ENCODE measurements at regions not wholly inside any gene's neighbourhood (a gene's known extent, or its start where the extent isn't known, plus 50 kb on each side); places are given as distances from the start of the nearest gene placed in this dataset.

DNA sequence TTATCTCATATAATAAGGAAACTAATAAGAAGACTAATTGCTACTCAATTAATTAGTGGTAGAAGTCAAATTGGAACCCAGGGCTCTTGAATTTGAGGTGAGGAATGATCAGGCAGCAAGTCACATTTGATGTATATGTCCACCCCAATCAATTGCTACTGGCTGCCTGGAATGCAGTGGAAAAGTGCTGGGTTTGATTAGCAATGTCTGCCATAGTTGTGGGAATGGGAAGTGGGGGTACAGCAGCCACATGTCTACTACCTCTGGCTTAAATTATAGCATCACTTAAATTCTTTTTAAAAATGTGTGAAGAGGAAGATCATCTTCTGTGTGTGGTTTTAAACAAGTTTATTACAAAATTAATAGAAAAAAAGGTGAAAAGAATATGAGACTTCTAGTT, 50.8 kb upstream of the NAV2 start:
- no peak for DNase-seq

DNA sequence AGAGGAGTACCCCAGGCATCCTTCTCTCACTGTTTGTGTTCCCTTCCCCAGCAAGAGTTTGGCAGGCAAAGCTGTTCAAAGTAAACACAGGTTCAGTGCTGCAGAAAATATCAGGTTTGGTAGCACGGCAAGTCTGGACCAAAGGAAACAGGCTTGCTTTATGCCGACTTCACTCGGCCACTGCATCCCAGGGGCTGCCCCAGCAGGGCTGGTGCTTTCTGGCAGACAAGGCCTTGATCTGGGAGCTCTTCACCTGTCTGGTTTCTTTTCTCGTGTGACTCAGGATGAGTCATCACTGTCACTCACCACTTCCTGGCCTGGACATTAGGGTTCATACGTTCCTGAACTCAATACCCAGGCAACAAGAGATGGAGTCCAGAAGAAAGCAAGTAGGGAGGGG, 52.6 kb upstream of the NAV2 start:
- no peak for DNase-seq

DNA sequence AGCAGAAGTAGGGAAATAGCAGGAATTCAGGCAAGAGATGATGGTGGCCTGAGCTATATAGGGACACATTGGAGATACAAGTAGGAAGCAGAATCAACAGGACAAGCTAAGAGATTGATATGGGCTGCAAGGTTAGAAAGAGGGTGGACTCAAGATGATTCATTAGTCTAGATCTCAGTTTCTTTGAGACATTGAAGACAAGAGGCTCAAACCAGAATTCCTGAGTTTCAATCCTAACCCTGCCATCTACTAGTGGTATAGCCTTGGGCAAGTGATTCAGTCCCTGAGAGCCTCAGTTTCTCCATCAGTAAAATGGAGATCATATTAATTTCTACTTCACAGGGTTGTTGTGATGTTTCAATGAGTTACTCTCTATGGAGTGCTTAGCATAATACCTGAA, 53.1 kb upstream of the NAV2 start:
- no peak for DNase-seq

DNA sequence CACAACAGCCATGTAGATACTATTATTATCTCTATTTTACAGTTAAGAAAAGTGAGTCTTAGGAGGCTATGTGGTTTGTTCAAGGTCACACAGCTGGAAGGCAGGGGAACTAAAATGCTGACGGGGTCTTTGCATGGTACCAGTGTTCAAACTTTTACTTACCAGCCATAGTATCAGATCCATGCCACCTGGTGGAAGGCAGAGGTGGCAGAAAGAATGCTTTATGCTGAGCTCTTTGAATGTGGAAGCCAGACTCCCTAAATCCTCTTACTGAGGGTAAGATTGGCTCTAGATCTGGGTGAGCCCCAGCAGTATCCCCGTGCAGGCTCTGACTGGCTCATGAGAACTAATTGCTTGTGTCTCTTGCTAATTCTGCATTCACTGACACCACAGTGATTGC, 54.3 kb upstream of the NAV2 start:
- DNase-seq = no peak

DNA sequence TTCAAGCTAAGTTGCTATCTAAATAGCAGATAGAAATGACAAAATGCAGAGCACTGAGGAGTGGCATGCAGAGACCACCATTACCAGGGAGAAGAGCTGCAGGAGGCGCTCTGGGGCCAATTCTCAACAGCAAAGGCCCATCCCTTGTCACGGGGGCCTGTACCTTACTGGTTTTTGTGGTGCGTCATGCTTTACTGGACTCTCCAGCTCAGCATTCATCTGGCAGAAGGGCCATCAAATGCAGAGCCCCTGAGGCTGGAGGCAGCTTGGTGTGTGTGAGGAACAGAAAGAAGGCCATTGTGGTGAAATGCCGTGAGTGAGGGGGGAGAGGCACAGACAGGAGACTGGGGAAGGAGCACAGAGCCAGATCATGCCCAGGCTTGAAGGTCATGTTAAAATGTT, 56.5 kb upstream of the NAV2 start:
- no peak for DNase-seq

DNA sequence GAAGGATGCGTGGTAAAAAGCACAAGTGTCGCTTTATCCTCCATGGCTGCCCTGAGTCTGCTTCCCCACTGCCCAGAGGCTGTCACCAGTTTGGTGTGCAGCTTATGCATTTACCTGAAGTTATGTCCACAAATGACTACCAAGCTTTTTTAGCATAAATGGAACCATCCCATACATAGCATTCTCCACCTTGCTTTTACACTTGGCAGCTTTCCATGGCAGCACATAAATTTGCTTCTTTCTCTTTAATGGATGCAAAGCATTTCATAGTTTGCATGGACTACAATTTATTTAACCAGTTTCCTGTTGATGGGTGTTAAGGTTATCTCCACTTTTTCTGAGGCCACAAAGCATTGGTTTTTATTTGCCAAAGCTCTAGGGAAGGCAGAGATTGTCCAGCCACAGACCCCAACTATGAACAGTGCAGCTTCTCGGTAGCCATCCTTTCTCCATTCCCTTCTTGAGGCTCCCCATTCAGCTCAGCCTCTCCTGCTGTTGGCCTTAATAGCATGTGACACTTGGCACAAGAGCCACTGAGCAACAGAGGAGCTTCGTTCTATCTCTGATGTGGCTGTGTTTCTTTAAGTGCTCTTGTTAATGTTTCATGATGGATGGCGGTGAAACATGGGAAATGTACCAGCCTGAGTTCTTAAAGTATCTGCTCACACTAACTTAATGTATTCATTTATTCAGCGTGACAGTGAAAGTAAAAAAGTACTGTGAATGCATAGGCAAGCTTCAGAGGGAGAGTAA, 59.8 kb upstream of the NAV2 start:
- DNase-seq = no peak

DNA sequence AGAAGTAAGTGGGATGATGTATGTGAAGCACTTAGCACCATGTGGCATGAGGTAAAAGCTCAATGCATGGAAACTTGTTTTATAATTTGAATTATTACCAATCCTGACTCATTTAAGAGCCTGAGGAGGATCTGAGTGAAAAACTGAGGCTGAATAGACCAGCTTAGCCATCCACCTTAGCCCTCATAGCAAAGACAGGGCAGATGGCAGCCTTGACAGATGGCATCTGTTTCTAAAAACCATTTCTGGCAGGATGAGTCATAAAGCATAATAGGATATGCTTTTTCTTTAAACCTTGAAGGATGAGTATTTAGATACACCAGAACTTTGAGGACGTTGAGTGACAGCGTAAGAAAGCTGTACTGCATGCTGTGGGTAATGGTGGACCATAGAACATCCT, 61.0 kb upstream of the NAV2 start:
- DNase-seq = no peak

DNA sequence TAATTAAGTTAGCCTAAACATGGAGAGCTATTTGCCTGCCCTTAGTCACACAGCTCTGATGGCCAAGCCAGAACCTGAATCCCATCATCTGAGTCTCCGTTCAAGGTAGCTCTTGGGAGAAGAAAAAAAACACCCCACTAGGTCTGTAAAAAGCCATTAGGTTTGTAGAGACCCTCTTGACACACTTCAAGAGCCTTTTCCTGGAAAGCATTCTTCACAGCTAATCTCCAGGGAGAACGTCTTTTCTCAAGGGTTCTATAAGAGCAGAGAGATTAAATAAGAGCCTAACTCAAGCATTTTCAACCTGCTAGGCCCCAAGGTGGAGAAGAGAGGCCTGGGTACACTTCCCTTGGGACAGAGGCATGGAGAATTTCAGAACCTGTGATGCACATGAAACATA, 61.6 kb upstream of the NAV2 start:
- DNase-seq = no peak

DNA sequence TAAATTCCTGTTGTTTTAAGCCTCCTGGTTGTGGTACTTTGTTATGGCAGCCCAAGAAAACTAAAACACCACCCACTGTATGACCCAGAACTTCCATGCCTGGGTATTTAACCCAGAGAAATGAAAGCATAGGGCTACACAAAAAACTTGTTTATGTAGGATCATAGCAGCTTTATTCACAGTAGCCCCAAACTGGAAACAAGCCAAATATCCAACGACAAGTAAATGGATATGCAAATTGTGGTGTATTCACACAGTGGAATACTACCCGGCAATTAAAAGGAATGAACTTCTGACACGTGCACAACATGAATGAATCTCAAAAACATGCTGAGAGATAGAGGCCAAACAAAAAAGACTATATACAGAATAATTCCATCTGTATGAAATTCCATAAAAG, 62.2 kb upstream of the NAV2 start:
- no peak for DNase-seq

DNA sequence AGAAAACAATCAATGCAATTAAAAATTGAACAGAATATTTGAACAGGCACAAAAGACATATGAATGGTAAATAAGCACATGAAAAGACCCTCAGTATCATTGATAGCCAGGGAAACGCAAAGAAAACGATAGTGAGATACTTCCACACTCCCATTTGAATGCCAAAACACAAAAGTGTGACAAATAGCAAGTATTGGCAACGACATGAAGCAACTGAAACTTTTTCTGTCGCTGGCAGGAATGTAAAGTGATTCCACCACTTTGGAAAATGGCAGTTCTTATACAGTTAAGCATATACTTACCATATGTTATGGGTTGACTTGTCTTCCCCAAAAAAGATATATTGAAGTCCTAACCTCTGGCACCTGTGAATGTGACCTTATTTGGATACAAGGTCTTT, 62.9 kb upstream of the NAV2 start:
- DNase-seq = no peak

DNA sequence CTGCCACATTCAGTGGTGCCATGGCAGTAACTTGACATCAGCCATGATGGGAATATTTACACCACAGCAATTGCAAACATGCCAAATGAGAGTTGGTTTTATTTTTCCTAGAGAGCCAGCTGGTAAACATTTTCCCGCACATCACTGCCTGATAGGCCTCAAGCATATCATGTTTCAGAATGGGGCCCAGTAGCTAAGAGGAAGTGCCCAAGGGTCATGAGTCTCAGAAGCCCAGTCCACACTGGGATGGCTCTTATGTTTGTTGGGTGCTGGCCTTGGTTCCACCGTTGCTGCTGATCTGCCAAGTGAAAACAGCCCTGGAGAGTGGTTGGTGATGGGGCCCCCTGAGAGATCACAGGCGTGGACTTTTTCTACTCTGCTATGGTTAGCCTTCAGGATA, 64.3 kb upstream of the NAV2 start:
- no peak for DNase-seq

DNA sequence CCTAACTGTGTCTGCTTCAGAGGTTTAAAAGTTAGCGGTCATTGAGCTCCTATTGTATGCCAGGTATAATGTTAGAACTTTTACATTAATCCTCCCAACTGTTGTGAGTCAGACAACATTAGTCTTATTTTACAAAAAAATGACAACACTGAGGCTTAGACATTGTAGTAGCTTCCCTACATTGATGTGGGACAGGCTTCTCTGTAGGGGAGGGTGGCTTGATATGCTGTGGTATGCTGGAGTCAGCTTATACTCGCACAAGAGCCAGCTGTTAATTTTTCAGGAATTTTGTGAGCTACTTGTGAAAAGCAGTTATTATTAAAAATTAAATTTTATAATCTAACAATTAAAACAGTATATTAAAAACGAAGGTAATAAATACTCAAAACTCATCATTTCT, 64.8 kb upstream of the NAV2 start:
- DNase-seq = no peak

DNA sequence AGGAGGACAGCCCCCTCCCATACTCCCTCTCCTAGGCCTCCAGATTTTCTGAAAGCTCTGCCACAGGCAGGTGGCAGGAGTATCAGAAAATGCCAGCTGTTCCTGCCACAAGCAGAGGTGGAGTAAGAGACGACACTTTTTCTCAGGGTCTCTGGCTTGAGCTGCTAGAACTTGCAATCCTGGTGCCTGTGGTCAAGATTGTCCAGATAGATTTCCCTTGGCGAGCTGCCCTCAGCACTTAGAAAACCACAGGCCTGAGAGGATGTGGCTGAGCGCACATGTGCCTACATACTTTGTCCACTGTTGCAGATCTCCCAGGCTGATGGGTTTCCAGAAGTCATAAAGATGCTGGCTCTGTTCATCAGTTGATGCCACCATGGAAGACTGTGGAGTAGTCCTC, 65.7 kb upstream of the NAV2 start:
- no peak for DNase-seq

DNA sequence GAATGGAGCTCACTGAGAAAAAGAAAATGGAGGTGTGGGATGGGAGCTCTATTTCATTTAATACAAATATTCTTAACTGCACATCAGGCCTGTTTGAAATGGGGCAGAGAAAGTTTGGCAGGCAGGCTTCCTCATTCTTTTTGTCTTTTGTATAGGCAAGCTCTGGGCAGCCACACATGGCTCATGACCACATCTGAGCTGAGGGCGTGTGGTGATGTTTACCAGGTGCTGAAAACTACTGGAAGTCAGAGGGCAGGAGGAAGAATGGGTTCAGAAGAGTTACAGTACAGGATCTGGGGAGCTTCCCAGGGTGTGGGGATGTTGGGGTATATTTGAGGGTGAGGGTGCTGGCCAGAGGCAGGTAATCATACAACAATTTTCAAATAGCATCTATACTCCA, 66.3 kb upstream of the NAV2 start:
- DNase-seq = no peak

DNA sequence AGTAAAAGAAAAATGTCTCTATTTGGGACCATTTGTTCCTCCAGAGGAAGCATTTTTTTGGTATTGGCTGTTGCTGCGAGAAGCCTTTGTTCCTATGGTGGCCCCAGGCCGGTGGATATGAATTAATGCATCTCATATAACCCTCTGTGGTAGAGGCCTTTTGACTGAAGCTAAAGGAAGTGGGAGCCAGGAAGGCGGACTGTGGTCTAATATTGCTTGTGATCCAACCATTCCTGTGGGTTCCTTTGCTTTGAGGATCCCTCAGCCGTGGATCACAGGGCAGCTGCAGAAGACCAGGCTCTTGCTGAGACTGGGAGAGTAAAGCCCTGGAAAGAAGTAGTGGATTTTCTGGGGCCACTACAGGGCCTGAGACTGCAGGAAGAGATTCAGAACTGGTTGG, 68.3 kb upstream of the NAV2 start:
- DNase-seq = no peak

DNA sequence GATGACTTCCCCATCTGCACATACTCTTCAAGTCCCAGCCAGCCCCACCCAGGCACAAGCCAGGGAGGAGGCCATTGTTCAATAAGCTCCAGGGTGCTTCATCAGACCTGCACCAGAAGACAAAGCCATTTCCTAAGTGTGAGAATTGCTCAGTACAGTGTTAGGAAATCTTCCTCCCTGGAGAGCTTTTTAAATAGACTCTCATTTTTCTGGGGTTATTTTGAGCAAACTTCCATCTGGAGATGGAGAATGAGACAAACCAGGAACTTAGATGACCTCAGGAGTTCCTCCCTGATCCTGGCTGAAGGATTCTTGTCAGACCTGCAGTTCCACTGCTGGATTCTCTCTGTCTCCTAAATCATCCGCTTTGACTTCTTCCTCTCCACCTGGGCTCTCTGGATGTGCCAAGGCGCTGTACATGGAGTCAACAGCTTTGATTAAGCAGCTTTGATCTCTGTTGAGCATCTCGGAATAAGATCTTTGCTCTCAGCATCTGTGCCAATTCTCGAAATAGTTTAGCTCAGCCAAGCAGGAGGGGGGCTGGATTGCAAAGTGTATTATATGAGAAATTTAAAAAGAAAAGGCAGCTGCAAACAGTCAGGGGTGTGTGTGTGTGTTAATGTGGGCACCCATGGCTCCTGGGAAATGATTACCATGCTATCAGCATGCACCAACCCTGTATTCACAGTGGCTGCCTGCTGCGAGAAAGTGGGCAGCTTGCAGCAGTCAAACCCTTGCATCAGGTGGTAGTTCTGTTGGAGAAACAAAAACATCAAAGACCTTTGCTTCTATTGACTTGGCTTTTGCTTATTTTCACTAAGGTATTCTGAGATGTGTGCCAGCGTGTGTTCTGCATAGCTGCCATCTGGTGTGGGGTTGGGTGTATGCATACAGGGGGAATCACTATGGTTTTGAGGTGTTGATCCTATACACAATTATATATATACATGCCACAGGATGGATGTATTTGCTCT, 70.2 kb upstream of the NAV2 start:
- no peak for DNase-seq

DNA sequence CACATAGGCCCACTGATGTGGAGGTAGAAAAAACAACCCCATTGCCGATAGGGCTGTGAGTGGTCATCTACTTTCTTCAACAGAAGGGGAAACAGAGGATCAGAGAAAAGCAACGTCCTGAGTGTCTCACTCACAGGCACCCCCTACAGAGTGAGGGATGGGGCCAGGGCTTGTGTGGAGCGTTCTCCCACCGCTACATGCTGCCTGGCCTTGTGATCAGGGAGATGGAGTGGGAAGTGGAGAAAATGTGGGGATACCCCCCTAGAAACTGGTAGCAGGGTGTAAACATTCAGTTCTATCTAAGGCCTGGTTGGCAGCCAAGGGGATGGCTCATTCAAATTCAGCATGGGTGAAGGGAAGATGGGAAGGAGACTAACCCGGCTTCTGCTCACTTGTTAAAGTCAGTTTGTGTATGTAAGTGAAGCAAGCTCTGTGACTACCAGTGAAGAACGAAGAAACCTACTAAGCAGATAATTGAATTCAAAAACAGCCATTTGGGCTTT, 73.0 kb upstream of the NAV2 start:
- no peak for DNase-seq

DNA sequence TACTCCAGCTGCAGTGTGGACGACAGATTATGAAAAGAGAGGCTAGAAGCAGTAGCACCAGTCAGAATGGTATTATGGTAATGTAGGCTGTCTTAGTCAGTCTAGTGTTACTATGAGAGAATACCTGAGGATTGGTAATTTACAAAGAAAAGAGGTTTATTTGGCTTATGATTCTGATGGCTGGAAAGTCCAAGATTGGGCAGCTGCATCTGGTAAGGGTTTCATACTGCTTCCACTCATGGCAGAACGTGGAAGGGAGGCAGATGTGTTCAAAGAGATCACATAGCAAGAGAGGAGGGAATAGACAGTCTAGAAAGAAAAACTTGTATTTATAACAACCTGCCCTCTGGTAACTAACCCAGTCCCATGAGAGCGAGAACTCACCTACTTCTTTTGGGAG, 77.3 kb upstream of the NAV2 start:
- DNase-seq = no peak

DNA sequence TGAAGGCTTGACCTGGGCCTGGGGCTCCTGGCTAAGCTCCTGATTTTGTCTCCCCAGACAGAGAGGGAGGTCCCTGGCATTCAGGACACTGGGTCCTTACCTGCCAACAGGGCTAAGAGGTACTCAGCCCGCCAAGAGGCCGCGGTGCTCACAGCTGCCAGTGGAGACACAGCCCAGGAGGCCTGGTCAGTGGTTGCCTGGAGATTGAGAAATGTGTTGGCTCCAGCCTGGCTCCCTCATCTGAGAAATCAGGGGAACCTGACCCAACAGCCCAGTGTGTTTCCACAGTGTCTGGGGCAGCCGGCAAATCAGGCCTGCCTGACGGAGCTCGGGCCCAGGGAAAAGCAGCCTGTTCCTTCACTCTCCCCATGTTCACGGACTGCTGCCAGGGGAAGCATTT, 79.4 kb upstream of the NAV2 start:
- no peak for DNase-seq

DNA sequence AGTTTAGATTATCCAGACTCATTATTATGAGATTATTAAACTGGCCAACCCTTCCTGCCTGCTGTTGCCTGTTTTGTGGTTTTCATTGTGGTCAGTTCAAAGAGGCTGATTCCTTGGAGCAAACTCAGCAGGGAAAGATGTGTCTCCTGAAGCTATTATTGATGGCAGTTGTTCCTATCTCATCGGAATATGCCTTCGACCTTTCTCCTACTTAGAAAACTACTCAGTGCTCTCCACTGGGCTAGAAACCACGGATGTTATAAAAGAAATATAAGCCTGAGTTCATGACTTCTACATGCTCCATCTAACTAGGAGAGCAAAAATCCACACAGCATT, 80.2 kb upstream of the NAV2 start:
- DNase-seq = no peak

DNA sequence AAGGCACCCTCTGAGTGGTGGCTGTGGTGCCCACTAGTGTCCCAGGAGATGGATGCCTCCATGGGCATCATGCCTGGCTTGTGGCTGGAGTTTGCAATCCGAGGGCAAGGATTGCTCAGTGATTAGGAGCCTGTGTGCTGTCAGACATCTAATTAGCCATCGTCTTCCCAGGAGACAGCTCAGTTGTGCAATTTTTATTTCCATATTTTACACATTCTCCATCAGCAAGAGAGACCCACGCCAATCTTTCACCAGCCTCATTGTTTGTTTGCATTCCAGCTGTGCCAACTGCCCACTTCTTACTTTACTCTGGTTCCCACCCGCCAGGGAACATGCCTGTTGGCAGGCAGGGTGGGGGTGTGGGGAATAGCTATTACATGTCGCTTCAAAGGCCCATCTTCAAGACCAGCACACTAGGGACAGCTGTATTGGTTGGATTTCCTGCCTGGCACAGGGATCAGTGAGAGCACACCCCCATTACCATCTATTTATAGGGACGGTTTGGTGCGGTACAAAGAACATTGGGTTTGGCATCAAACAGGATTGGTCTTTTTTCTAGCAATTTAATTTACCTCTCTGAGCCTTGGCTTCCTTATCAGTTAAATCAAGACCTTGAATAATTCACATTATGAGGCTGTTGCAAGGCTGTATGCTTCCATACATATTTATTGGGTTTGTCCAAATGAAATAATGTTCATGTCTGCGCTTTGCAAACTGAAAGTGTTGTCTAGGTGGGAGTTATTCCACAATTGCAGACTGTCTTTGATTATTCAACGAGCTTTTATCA, 80.7 kb upstream of the NAV2 start:
- DNase-seq = no peak

DNA sequence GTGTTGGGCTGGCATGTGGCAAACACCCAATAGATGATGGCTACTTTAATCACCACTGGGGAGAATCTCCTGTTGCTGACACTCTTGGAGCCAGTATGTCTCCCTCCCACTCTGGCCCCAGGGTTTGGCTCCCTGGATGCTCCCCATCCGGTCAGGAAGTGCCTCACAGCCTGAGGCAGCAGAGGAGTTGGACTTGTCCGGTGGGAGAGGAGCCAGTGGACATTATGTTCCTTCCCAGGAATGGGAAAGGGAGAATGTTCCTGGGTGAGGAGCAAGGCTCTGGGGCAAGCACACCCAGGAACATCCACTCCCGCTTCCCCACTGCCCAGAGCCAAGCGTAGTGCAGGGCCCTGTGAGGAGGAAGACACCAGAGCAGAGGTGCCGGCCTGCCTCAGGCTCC, 84.6 kb upstream of the NAV2 start:
- DNase-seq = no peak

DNA sequence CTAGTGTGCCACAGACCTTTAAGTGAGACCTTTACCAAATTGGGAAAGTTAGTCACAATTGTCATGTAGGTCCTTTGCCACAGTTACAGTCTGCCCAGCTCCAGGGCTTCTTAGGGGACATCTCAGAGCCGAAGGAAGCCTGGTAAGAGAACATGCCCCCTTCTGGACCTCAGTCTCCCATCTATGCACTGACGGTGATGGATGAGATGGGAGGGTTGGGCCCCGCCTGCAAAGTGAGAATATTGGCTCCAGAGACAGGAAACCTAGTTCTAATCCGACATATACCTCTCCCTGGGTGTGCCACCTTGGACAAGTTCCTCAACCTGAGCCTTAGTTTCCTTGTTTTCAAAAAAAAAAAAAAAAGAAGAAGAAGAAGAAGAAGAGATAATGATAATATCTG, 85.1 kb upstream of the NAV2 start:
- no peak for DNase-seq

DNA sequence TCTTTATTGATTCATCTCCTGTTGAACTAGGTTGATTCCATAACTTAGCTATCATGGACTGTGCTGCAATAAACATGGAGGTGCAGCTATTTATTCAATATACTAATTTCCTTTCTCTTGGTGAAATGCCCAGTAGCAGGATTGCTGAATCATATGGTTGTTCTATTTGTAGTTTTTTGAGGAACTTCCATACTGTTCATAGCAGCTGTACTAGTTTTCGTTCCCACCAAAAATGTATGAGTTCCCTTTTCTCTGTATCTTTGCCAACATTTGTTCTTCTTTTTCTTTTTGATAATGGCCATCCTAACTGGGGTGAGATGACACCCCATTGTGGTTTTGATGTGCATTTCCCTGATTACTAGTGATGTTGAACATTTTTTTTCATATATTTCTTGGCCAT, 87.2 kb upstream of the NAV2 start:
- DNase-seq = no peak
